ENCODE measurements at regions not wholly inside any gene's neighbourhood (a gene's known extent, or its start where the extent isn't known, plus 50 kb on each side); places are given as distances from the start of the nearest gene placed in this dataset.

DNA sequence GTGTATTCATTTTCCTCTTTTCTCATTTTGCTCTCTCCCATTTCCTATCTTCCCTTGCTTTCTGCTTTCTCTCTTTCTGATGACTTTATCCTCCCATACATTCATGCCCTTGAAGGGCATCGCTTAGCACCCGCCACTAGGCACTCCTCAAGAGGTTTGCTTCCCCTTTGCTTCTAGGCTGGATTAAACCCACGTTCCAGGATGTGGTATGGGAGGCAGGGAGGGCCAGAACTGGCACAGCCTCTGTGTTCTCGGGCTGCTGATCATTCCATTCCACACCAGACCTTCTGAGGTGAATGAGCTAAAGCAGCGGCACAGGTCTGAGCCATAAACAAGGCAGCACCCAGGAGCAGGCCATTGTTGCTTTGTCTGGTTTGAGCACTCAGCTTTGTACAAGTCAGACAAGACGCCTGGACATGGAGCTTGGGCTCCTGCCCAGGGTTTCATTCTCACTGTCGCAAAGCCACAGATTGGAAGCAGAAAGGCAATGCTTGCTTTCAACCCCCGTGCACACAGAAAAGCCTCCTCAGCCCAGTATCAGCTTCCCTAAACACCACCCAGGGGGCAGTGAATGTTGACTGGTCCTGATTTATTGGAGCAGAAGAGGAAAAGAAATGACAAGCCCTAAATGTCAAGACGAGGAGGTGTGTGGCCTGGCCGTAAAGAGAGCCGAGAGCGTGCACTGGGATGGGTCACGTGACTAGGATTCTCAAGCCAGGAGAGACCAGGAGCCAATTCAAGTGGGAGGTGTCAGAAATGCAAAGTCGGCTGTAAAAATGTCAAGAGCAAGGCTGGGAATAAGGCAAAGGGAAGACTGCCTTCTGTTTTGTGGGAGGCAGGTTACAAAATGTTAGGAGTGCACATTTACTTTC lies 218.0 kb upstream of the SERP2 start:
- peaks cover 0 to 38% (median 11%) of the 10 kb centered on the region in 9 donors for H3K4me1 ChIP-seq
- WGBS, 2 donors: 34 to 42% methylated on average over 14 of the region's 14 CpGs
- peak; percentile 40 to 62 for DNase-seq
- peak; percentile 70 to 88 (median 82) for ATAC-seq
- TF ChIP-seq, protein P1, sequence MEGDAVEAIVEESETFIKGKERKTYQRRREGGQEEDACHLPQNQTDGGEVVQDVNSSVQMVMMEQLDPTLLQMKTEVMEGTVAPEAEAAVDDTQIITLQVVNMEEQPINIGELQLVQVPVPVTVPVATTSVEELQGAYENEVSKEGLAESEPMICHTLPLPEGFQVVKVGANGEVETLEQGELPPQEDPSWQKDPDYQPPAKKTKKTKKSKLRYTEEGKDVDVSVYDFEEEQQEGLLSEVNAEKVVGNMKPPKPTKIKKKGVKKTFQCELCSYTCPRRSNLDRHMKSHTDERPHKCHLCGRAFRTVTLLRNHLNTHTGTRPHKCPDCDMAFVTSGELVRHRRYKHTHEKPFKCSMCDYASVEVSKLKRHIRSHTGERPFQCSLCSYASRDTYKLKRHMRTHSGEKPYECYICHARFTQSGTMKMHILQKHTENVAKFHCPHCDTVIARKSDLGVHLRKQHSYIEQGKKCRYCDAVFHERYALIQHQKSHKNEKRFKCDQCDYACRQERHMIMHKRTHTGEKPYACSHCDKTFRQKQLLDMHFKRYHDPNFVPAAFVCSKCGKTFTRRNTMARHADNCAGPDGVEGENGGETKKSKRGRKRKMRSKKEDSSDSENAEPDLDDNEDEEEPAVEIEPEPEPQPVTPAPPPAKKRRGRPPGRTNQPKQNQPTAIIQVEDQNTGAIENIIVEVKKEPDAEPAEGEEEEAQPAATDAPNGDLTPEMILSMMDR (IDR thresholded peaks at IDR 0.05): no peak
- H3K4me3 ChIP-seq: peak overlapping the region in 8 of 10 donors; percentile 9 to 35 (median 24)
- H3K27ac ChIP-seq: peak overlapping the region in 9 of 10 donors; percentile 33 to 77 (median 66)
- H3K9me3 ChIP-seq: no peaks in the 10 kb centered on the region
- H3K27me3 ChIP-seq: no peaks in the 10 kb centered on the region
- intact Hi-C loops (cut with DNase I): no loop called here
- no peaks in the 10 kb centered on the region for H3K36me3 ChIP-seq

DNA sequence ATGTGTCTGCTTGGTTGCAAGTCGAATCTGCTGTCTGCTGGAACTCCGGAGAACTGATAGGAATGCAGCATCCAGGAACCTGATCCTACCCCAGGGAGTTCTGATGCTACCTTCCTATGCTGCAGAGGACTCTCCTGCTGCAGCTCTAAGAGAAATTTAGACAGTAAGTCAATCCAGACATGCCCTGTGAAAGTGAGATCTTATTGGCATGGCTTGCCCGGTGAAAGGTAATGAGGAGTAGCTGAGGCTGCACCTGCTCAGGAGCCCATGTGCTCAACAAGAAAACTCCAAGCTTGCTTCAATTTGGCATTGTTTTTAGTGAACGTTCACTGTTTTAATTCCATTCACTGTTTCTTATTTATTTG lies 217.3 kb upstream of the SERP2 start:
- intact Hi-C loops (cut with DNase I): no loop called here
- WGBS, 2 donors: 53 to 57% methylated on average over 4 of the region's 4 CpGs
- TF ChIP-seq, protein P1 (IDR thresholded peaks at IDR 0.05): no peak
- no peak for DNase-seq
- Histone ChIP-seq H3K4me3 (peak overlapping the region in 7 of 10 donors; percentile 12 to 35 (median 29)), H3K27me3 (no peaks in the 10 kb centered on the region), H3K9me3 (no peaks in the 10 kb centered on the region), H3K4me1 (peaks cover 0 to 43% (median 11%) of the 10 kb centered on the region in 9 donors), H3K36me3 (no peaks in the 10 kb centered on the region), H3K27ac (peak overlapping the region in 6 of 10 donors; percentile 33 to 77 (median 68))
- ATAC-seq: peak in 1 of 8 donors; percentile 12

DNA sequence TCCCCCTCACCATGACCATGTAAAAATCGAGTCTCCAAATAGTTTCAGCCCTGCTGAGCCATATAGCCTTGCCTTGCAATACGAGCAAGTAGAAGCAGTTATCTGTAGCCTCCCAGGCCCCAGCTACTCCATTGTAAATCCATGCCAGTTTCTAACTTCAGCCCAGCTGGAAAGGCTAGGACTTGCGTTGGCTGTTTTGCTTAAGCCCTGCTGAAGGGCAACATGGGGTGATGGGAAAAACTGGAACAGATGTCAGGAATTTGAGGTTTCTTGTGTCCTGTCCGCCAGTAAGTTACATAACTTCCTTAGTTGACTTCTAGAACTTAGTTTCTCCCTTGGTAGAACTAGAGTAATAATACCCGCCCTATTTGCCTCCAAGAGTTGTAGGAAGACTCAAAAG lies 216.0 kb upstream of the SERP2 start:
- Histone ChIP-seq H3K27ac (no peak overlapping the region), H3K9me3 (no peaks in the 10 kb centered on the region), H3K27me3 (no peaks in the 10 kb centered on the region), H3K4me3 (no peak overlapping the region), H3K36me3 (no peaks in the 10 kb centered on the region), H3K4me1 (peaks cover 0 to 43% (median 11%) of the 10 kb centered on the region in 9 donors)
- DNase-seq: no peak
- 83 to 88% methylated on average over 5 of the region's 5 CpGs for WGBS, 2 donors
- ATAC-seq: peak in 1 of 8 donors; percentile 13
- intact Hi-C loops (cut with DNase I): no loop called here
- TF ChIP-seq, protein P1 (IDR thresholded peaks at IDR 0.05): no peak

DNA sequence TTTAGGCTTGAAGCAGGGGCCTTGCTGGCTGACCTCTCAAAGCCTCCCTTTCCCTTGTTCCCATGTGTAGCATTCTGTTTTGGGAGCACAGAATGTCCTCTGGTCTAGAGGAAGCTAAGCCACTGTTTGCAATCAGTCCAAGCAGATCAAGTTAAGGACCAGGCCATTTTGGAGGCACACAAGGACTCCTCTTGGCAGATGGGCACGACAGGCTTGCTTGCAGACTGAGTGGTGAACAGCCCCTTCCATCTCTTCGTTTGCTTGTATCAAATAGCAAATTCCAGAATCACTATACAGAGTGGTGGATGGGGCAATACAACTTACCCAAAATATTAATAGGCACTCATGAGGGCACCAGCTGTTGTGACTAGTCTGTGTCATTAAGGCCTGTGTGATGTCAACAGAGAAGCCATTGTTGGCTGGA lies 215.5 kb upstream of the SERP2 start:
- intact Hi-C loops (cut with DNase I): no loop called here
- Histone ChIP-seq H3K36me3 (no peaks in the 10 kb centered on the region), H3K4me1 (peaks cover 0 to 43% (median 11%) of the 10 kb centered on the region in 9 donors), H3K4me3 (no peak overlapping the region), H3K27ac (peak overlapping the region in 1 of 10 donors; percentile 10), H3K27me3 (no peaks in the 10 kb centered on the region), H3K9me3 (no peaks in the 10 kb centered on the region)
- ATAC-seq: no peak
- TF ChIP-seq, protein P1 (IDR thresholded peaks at IDR 0.05): no peak
- DNase-seq: no peak
- 89 to 92% methylated on average over 2 of the region's 2 CpGs for WGBS, 2 donors
